ENCODE measurements at regions not wholly inside any gene's neighbourhood (a gene's known extent, or its start where the extent isn't known, plus 50 kb on each side); places are given as distances from the start of the nearest gene placed in this dataset.

DNA sequence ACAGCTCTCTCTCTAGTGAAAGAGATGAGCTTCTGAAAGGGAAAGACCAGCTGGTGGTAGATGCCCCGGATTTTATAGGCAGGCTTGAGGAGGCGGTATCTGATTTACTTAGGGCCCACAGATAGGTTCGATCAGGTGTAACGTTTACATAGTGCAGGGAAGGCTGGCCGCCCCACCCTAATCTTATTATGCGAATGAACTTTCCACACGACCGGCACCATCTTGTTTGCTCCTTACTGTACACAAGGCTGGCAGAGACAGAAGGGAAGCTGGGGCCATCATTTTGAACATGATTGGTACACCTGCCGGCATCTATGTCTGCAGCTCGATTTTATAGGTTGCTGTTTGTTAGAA lies 212.0 kb upstream of the JARID2 start:
- TF ChIP-seq MXI1 (IDR thresholded peaks at IDR 0.05; ENCODE audit: low read depth, low read length): no peak
- no peak for TF ChIP-seq EP300 (IDR thresholded peaks at IDR 0.05; ENCODE audit: borderline replicate concordance in 1 of 2, low read depth in 1 of 2, low read length in 1 of 2)
- TF ChIP-seq, protein P1, sequence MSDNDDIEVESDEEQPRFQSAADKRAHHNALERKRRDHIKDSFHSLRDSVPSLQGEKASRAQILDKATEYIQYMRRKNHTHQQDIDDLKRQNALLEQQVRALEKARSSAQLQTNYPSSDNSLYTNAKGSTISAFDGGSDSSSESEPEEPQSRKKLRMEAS (IDR thresholded peaks at IDR 0.05; ENCODE audit: low read depth): no peak
- no peak for TF ChIP-seq FOXM1 (IDR thresholded peaks at IDR 0.05; ENCODE audit: low read depth)
- TF ChIP-seq, protein P2, sequence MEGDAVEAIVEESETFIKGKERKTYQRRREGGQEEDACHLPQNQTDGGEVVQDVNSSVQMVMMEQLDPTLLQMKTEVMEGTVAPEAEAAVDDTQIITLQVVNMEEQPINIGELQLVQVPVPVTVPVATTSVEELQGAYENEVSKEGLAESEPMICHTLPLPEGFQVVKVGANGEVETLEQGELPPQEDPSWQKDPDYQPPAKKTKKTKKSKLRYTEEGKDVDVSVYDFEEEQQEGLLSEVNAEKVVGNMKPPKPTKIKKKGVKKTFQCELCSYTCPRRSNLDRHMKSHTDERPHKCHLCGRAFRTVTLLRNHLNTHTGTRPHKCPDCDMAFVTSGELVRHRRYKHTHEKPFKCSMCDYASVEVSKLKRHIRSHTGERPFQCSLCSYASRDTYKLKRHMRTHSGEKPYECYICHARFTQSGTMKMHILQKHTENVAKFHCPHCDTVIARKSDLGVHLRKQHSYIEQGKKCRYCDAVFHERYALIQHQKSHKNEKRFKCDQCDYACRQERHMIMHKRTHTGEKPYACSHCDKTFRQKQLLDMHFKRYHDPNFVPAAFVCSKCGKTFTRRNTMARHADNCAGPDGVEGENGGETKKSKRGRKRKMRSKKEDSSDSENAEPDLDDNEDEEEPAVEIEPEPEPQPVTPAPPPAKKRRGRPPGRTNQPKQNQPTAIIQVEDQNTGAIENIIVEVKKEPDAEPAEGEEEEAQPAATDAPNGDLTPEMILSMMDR (IDR thresholded peaks at IDR 0.05): no peak
- TF ChIP-seq, protein P3, sequence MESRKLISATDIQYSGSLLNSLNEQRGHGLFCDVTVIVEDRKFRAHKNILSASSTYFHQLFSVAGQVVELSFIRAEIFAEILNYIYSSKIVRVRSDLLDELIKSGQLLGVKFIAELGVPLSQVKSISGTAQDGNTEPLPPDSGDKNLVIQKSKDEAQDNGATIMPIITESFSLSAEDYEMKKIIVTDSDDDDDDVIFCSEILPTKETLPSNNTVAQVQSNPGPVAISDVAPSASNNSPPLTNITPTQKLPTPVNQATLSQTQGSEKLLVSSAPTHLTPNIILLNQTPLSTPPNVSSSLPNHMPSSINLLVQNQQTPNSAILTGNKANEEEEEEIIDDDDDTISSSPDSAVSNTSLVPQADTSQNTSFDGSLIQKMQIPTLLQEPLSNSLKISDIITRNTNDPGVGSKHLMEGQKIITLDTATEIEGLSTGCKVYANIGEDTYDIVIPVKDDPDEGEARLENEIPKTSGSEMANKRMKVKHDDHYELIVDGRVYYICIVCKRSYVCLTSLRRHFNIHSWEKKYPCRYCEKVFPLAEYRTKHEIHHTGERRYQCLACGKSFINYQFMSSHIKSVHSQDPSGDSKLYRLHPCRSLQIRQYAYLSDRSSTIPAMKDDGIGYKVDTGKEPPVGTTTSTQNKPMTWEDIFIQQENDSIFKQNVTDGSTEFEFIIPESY (IDR thresholded peaks at IDR 0.05; ENCODE audit: borderline replicate concordance, low read depth): no peak
- no peak for TF ChIP-seq RFX5 (IDR thresholded peaks at IDR 0.05; ENCODE audit: low read length)
- TF ChIP-seq SMC3 (IDR thresholded peaks at IDR 0.05; ENCODE audit: low read depth, low read length): no peak
- TF ChIP-seq NRF1 (IDR thresholded peaks at IDR 0.05; ENCODE audit: low read depth, low read length): no peak
- TF ChIP-seq YY1 (IDR thresholded peaks at IDR 0.05; ENCODE audit: low read depth): no peak

All from SK-N-SH (cell line).